ENCODE measurements at regions not wholly inside any gene's neighbourhood (a gene's known extent, or its start where the extent isn't known, plus 50 kb on each side); places are given as distances from the start of the nearest gene placed in this dataset.

DNA sequence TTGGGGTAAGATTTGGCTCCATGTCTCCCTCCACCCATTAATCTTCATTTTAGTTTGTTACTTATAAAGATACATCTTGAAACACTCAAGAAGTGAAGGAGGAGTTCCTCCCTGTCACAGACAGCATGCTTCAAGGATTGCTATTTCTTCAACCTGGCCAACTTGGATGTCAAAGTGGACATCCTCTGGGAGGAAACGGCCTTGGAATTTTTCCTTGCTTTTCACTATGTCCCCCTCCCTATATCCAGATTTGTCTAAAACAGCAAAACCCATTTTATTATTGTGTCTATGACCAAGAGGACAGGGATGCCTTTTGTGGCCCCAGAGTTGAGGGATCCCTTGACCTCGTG, 242.9 kb downstream of the LPIN1 start:
- no peak overlapping the region for H2AFZ ChIP-seq (ENCODE audit: low read depth, low read length)
- H3K4me3 ChIP-seq (ENCODE audit: low read length) = no peak overlapping the region
- TF ChIP-seq CTCF (IDR thresholded peaks at IDR 0.05; ENCODE audit: low read depth, low read length) = no peak
- TF ChIP-seq EZH2phosphoT487 (IDR thresholded peaks at IDR 0.05; ENCODE audit: low read depth) = no peak
- no peaks in the 10 kb centered on the region for H3K9me3 ChIP-seq (ENCODE audit: insufficient read depth, low read length)
- H3K9ac ChIP-seq (ENCODE audit: low read length) = no peak overlapping the region
- H4K20me1 ChIP-seq (ENCODE audit: insufficient read depth, low read length) = no peaks in the 10 kb centered on the region
- H3K4me1 ChIP-seq (ENCODE audit: low read length) = no peaks in the 10 kb centered on the region
- H3K36me3 ChIP-seq (replicated peaks; ENCODE audit: low read depth, low read length) = no peaks in the 10 kb centered on the region
- no peaks in the 10 kb centered on the region for H3K79me2 ChIP-seq (ENCODE audit: low read length)
- H3K4me2 ChIP-seq (ENCODE audit: low read length) = no peak overlapping the region
- no peak overlapping the region for H3K27ac ChIP-seq (ENCODE audit: low read length)
- H3K27me3 ChIP-seq (ENCODE audit: low read depth, low read length) = peaks cover 22% of the 10 kb centered on the region; the same call in 1 of the 2 replicates

GRCh38 chr2:11990576-11990975, 244.1 kb downstream of the LPIN1 start:
- no peak overlapping the region for H3K4me3 ChIP-seq (ENCODE audit: low read length)

DNA sequence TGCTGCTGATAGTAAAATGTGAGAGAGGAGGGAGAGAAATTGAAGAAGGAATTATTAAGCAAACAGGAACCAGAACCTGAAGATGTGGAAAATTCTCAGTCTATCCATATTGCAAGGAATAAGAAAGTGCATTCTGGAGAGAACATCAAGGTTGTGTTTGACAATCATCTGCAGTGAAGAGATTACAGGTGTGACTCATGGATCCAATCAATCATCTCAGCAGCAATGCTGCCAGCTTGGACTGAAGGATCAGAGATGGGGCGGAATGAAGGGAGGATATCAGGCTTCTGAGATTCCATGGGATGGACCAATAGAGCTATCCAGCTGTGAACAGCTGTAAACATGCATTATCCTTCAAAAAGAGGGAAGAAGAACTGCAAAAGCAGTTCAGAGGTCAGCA, 247.3 kb downstream of the LPIN1 start:
- H3K27me3 ChIP-seq (ENCODE audit: low read depth, low read length) = peaks cover 9% of the 10 kb centered on the region; the same call in 1 of the 2 replicates
- H4K20me1 ChIP-seq (ENCODE audit: insufficient read depth, low read length) = no peaks in the 10 kb centered on the region
- no peak overlapping the region for H3K27ac ChIP-seq (ENCODE audit: low read length)
- peaks cover 13% of the 10 kb centered on the region for H3K4me1 ChIP-seq (ENCODE audit: low read length)
- no peak for TF ChIP-seq CTCF (IDR thresholded peaks at IDR 0.05; ENCODE audit: low read depth, low read length)
- TF ChIP-seq EZH2phosphoT487 (IDR thresholded peaks at IDR 0.05; ENCODE audit: low read depth) = no peak
- no peak overlapping the region for H2AFZ ChIP-seq (ENCODE audit: low read depth, low read length)
- H3K9ac ChIP-seq (ENCODE audit: low read length) = no peak overlapping the region
- H3K4me2 ChIP-seq (ENCODE audit: low read length) = no peak overlapping the region
- no peaks in the 10 kb centered on the region for H3K79me2 ChIP-seq (ENCODE audit: low read length)
- peaks cover 2% of the 10 kb centered on the region for H3K36me3 ChIP-seq (replicated peaks; ENCODE audit: low read depth, low read length)
- H3K9me3 ChIP-seq (ENCODE audit: insufficient read depth, low read length) = no peaks in the 10 kb centered on the region
- no peak overlapping the region for H3K4me3 ChIP-seq (ENCODE audit: low read length)

More at GRCh38 chr2:11990576-11990975, 244.1 kb downstream of the LPIN1 start:
- Histone ChIP-seq H3K9me3 (ENCODE audit: insufficient read depth, low read length) (no peaks in the 10 kb centered on the region), H3K4me2 (ENCODE audit: low read length) (no peak overlapping the region), H2AFZ (ENCODE audit: low read depth, low read length) (no peak overlapping the region), H3K36me3 (replicated peaks; ENCODE audit: low read depth, low read length) (no peaks in the 10 kb centered on the region), H3K79me2 (ENCODE audit: low read length) (no peaks in the 10 kb centered on the region), H3K9ac (ENCODE audit: low read length) (no peak overlapping the region), H3K4me1 (ENCODE audit: low read length) (no peaks in the 10 kb centered on the region), H4K20me1 (ENCODE audit: insufficient read depth, low read length) (no peaks in the 10 kb centered on the region), H3K27me3 (ENCODE audit: low read depth, low read length) (peaks cover 16% of the 10 kb centered on the region; the same call in 1 of the 2 replicates), H3K27ac (ENCODE audit: low read length) (no peak overlapping the region)
- TF ChIP-seq EZH2phosphoT487 (IDR thresholded peaks at IDR 0.05; ENCODE audit: low read depth) = no peak

GRCh38 chr2:11995456-11995855, 249.0 kb downstream of the LPIN1 start:
- Histone ChIP-seq H2AFZ (ENCODE audit: low read depth, low read length) (no peak overlapping the region), H3K27me3 (ENCODE audit: low read depth, low read length) (peaks cover 9% of the 10 kb centered on the region; the same call in 1 of the 2 replicates), H3K9ac (ENCODE audit: low read length) (no peak overlapping the region), H3K4me1 (ENCODE audit: low read length) (peaks cover 13% of the 10 kb centered on the region), H3K27ac (ENCODE audit: low read length) (no peak overlapping the region), H4K20me1 (ENCODE audit: insufficient read depth, low read length) (no peaks in the 10 kb centered on the region), H3K4me2 (ENCODE audit: low read length) (no peak overlapping the region), H3K36me3 (replicated peaks; ENCODE audit: low read depth, low read length) (peaks cover 2% of the 10 kb centered on the region), H3K9me3 (ENCODE audit: insufficient read depth, low read length) (no peaks in the 10 kb centered on the region), H3K79me2 (ENCODE audit: low read length) (no peaks in the 10 kb centered on the region), H3K4me3 (ENCODE audit: low read length) (no peak overlapping the region)
- TF ChIP-seq CTCF (IDR thresholded peaks at IDR 0.05; ENCODE audit: low read depth, low read length) (no peak), EZH2phosphoT487 (IDR thresholded peaks at IDR 0.05; ENCODE audit: low read depth) (no peak)

GRCh38 chr2:11996618-11997017, 250.2 kb downstream of the LPIN1 start:
- Histone ChIP-seq H3K36me3 (replicated peaks; ENCODE audit: low read depth, low read length) (peaks cover 2% of the 10 kb centered on the region), H3K4me1 (ENCODE audit: low read length) (peaks cover 13% of the 10 kb centered on the region), H3K4me3 (ENCODE audit: low read length) (no peak overlapping the region), H3K9me3 (ENCODE audit: insufficient read depth, low read length) (no peaks in the 10 kb centered on the region), H3K9ac (ENCODE audit: low read length) (no peak overlapping the region), H3K27me3 (ENCODE audit: low read depth, low read length) (peaks cover 19% of the 10 kb centered on the region; the same call in 1 of the 2 replicates), H3K27ac (ENCODE audit: low read length) (no peak overlapping the region), H2AFZ (ENCODE audit: low read depth, low read length) (no peak overlapping the region), H3K79me2 (ENCODE audit: low read length) (no peaks in the 10 kb centered on the region), H3K4me2 (ENCODE audit: low read length) (no peak overlapping the region), H4K20me1 (ENCODE audit: insufficient read depth, low read length) (no peaks in the 10 kb centered on the region)
- TF ChIP-seq EZH2phosphoT487 (IDR thresholded peaks at IDR 0.05; ENCODE audit: low read depth) (no peak), CTCF (IDR thresholded peaks at IDR 0.05; ENCODE audit: low read depth, low read length) (no peak)
